ENCODE measurements at regions not wholly inside any gene's neighbourhood (a gene's known extent, or its start where the extent isn't known, plus 50 kb on each side); places are given as distances from the start of the nearest gene placed in this dataset.
A peak's percentile ranks its signal among the peaks of the same experiment; 100 is the strongest.

GRCh38 chr1:80915491-80915890 lies 885.2 kb upstream of the ADGRL2 start:
- DNase-seq (ENCODE audit: low spot score in 2 of 2) = no peak
- no peaks in the 10 kb centered on the region for H3K36me3 Mint-ChIP-seq
- H3K4me3 Mint-ChIP-seq = no peak overlapping the region
- H3K9me3 Mint-ChIP-seq = peaks cover 10% of the 10 kb centered on the region
- ATAC-seq = no peak
- H3K27ac Mint-ChIP-seq = no peak overlapping the region
- H3K4me1 Mint-ChIP-seq = no peaks in the 10 kb centered on the region

- Mint-ChIP-seq H3K4me1 (no peaks in the 10 kb centered on the region), H3K27ac (no peak overlapping the region), H3K36me3 (no peaks in the 10 kb centered on the region), H3K4me3 (no peak overlapping the region), H3K9me3 (peaks cover 13% of the 10 kb centered on the region)
- DNase-seq (ENCODE audit: low spot score in 2 of 2) = no peak
- ATAC-seq = no peak
Measured at GRCh38 chr1:80910426-80910825, 890.3 kb upstream of the ADGRL2 start.

- peaks cover 11% of the 10 kb centered on the region for H3K9me3 Mint-ChIP-seq
- H3K4me3 Mint-ChIP-seq = no peak overlapping the region
- H3K4me1 Mint-ChIP-seq = no peaks in the 10 kb centered on the region
- no peak for DNase-seq (ENCODE audit: low spot score in 2 of 2)
- H3K36me3 Mint-ChIP-seq = no peaks in the 10 kb centered on the region
- no peak overlapping the region for H3K27ac Mint-ChIP-seq
- ATAC-seq = no peak
Measured at GRCh38 chr1:80909172-80909784, 891.5 kb upstream of the ADGRL2 start.

- H3K4me1 Mint-ChIP-seq = no peaks in the 10 kb centered on the region
Measured at GRCh38 chr1:80896781-80897356, 903.9 kb upstream of the ADGRL2 start.

GRCh38 chr1:80894921-80895320 lies 905.8 kb upstream of the ADGRL2 start:
- Mint-ChIP-seq H3K36me3 (no peaks in the 10 kb centered on the region), H3K9me3 (peaks cover 22% of the 10 kb centered on the region), H3K27ac (no peak overlapping the region), H3K4me3 (no peak overlapping the region), H3K4me1 (no peaks in the 10 kb centered on the region)
- ATAC-seq (no peak), DNase-seq (ENCODE audit: low spot score in 2 of 2) (no peak)

More at GRCh38 chr1:80896781-80897356, 903.9 kb upstream of the ADGRL2 start:
- Mint-ChIP-seq H3K9me3 (peaks cover 17% of the 10 kb centered on the region), H3K27ac (no peak overlapping the region), H3K36me3 (no peaks in the 10 kb centered on the region), H3K4me3 (no peak overlapping the region)
- ATAC-seq (no peak), DNase-seq (ENCODE audit: low spot score in 2 of 2) (no peak)

GRCh38 chr1:80893115-80893514 lies 907.6 kb upstream of the ADGRL2 start:
- no peak for DNase-seq (ENCODE audit: low spot score in 2 of 2)
- H3K36me3 Mint-ChIP-seq = no peaks in the 10 kb centered on the region
- peaks cover 19% of the 10 kb centered on the region for H3K9me3 Mint-ChIP-seq
- no peak for ATAC-seq
- no peak overlapping the region for H3K27ac Mint-ChIP-seq
- no peaks in the 10 kb centered on the region for H3K4me1 Mint-ChIP-seq
- no peak overlapping the region for H3K4me3 Mint-ChIP-seq

GRCh38 chr1:80892539-80892938 lies 908.2 kb upstream of the ADGRL2 start:
- H3K36me3 Mint-ChIP-seq = no peaks in the 10 kb centered on the region
- no peak overlapping the region for H3K4me3 Mint-ChIP-seq
- no peak for ATAC-seq
- no peak for DNase-seq (ENCODE audit: low spot score in 2 of 2)
- H3K4me1 Mint-ChIP-seq = no peaks in the 10 kb centered on the region
- no peak overlapping the region for H3K27ac Mint-ChIP-seq
- H3K9me3 Mint-ChIP-seq = peaks cover 19% of the 10 kb centered on the region

GRCh38 chr1:80891871-80892270 lies 908.9 kb upstream of the ADGRL2 start:
- ATAC-seq (no peak), DNase-seq (ENCODE audit: low spot score in 2 of 2) (no peak)
- no peak overlapping the region for H3K27ac Mint-ChIP-seq

GRCh38 chr1:80882553-80882952 lies 918.2 kb upstream of the ADGRL2 start:
- H3K4me3 Mint-ChIP-seq = no peak overlapping the region
- H3K9me3 Mint-ChIP-seq = peaks cover 15% of the 10 kb centered on the region
- no peak for DNase-seq (ENCODE audit: low spot score in 2 of 2)
- no peaks in the 10 kb centered on the region for H3K4me1 Mint-ChIP-seq
- H3K27ac Mint-ChIP-seq = no peak overlapping the region
- no peaks in the 10 kb centered on the region for H3K36me3 Mint-ChIP-seq
- no peak for ATAC-seq

More at GRCh38 chr1:80891871-80892270, 908.9 kb upstream of the ADGRL2 start:
- Mint-ChIP-seq H3K36me3 (no peaks in the 10 kb centered on the region), H3K9me3 (peaks cover 19% of the 10 kb centered on the region), H3K4me3 (no peak overlapping the region), H3K4me1 (no peaks in the 10 kb centered on the region)

GRCh38 chr1:80878343-80878742 lies 922.4 kb upstream of the ADGRL2 start:
- DNase-seq (ENCODE audit: low spot score in 2 of 2) = no peak
- Mint-ChIP-seq H3K4me3 (no peak overlapping the region), H3K9me3 (peaks cover 12% of the 10 kb centered on the region), H3K36me3 (no peaks in the 10 kb centered on the region), H3K27ac (no peak overlapping the region), H3K4me1 (no peaks in the 10 kb centered on the region)
- no peak for ATAC-seq

GRCh38 chr1:80876035-80876434 lies 924.7 kb upstream of the ADGRL2 start:
- Mint-ChIP-seq H3K4me1 (no peaks in the 10 kb centered on the region), H3K27ac (no peak overlapping the region), H3K4me3 (no peak overlapping the region), H3K9me3 (peaks cover 12% of the 10 kb centered on the region), H3K36me3 (no peaks in the 10 kb centered on the region)
- ATAC-seq (no peak), DNase-seq (ENCODE audit: low spot score in 2 of 2) (no peak)

- Mint-ChIP-seq H3K27ac (no peak overlapping the region), H3K4me3 (no peak overlapping the region), H3K4me1 (no peaks in the 10 kb centered on the region), H3K36me3 (no peaks in the 10 kb centered on the region), H3K9me3 (peaks cover 5% of the 10 kb centered on the region)
- DNase-seq (ENCODE audit: low spot score in 2 of 2) = no peak
- no peak for ATAC-seq
Measured at GRCh38 chr1:80869299-80869698, 931.4 kb upstream of the ADGRL2 start.

- Mint-ChIP-seq H3K4me3 (no peak overlapping the region), H3K9me3 (peaks cover 19% of the 10 kb centered on the region), H3K4me1 (no peaks in the 10 kb centered on the region), H3K36me3 (no peaks in the 10 kb centered on the region), H3K27ac (no peak overlapping the region)
- ATAC-seq = peak; percentile 36
- DNase-seq (ENCODE audit: low spot score in 2 of 2) = no peak
Measured at GRCh38 chr1:80847904-80848303, 952.8 kb upstream of the ADGRL2 start.

- Mint-ChIP-seq H3K27ac (no peak overlapping the region), H3K36me3 (no peaks in the 10 kb centered on the region), H3K4me1 (no peaks in the 10 kb centered on the region), H3K4me3 (no peak overlapping the region), H3K9me3 (peaks cover 18% of the 10 kb centered on the region)
- DNase-seq (ENCODE audit: low spot score in 2 of 2) (no peak), ATAC-seq (no peak)
Measured at GRCh38 chr1:80846966-80847365, 953.8 kb upstream of the ADGRL2 start.

GRCh38 chr1:80842796-80843195 lies 957.9 kb upstream of the ADGRL2 start:
- no peak overlapping the region for H3K27ac Mint-ChIP-seq
- no peaks in the 10 kb centered on the region for H3K4me1 Mint-ChIP-seq
- no peak for ATAC-seq
- H3K36me3 Mint-ChIP-seq = no peaks in the 10 kb centered on the region
- no peak for DNase-seq (ENCODE audit: low spot score in 2 of 2)
- peaks cover 25% of the 10 kb centered on the region for H3K9me3 Mint-ChIP-seq
- H3K4me3 Mint-ChIP-seq = no peak overlapping the region

- Mint-ChIP-seq H3K4me3 (no peak overlapping the region), H3K9me3 (peaks cover 26% of the 10 kb centered on the region), H3K36me3 (no peaks in the 10 kb centered on the region), H3K4me1 (no peaks in the 10 kb centered on the region), H3K27ac (no peak overlapping the region)
- DNase-seq (ENCODE audit: low spot score in 2 of 2) = no peak
- ATAC-seq = no peak
Measured at GRCh38 chr1:80841261-80841660, 959.5 kb upstream of the ADGRL2 start.

Measured in stimulated activated effector memory CD8-positive, alpha-beta T cell treated with anti-CD3 and anti-CD28 coated beads, Interleukin-12 subunit alpha, Interleukin-12 subunit beta, amount 100 ng/mL, for 72 hours (primary cell).